ENCODE measurements at regions not wholly inside any gene's neighbourhood (a gene's known extent, or its start where the extent isn't known, plus 50 kb on each side); places are given as distances from the start of the nearest gene placed in this dataset.
A peak's percentile ranks its signal among the peaks of the same experiment; 100 is the strongest.

DNA sequence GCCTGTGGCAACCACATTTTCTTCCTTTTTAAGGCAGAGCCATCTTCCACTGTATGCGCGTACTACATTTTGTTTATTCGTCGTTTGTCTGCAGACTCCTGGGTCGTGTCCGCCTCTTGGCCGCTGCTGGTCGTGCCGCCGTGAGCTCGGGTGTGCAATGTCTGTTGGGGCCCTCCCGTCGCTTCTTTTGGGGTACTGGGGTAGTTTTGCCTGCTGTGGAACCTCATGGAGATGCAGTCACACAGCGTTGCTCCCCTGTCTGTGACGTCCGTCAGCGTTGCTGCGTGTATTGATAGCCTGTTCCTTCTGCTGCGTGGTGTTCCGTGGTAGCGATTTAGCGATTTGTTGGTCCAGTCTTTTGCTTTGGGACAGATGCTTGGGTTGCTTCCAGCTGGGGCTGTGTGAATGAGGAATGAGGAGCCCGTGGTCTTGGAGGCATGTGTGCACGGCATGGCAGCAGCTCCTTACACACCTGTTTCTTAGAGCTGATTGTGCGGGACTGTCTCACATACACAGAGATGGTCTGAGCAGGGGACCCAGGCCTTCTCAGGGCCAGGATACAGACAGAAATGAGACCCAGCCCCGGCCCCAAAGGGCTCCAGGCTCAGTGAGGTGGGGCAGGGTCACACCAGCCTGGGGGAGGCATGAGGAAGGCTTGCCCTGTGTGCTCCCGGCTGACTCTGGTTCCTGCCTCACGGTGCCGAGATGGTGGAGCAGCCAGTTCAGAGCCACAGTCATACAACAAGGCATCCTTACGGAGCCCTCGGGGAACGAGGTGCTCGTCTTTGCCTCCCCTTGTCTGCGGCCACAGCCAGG is 78.4 kb upstream of the GSE1 start (continued):
- TF ChIP-seq KDM5A (IDR thresholded peaks at IDR 0.05; ENCODE audit: borderline replicate concordance, low read length): no peak
- no peak for TF ChIP-seq AHDC1 (CRISPR knock-in tag; IDR thresholded peaks at IDR 0.05; ENCODE audit: borderline replicate concordance)
- peak; percentile 45; the same call in 1 of the 2 replicates for TF ChIP-seq SNAPC4 (CRISPR knock-in tag; IDR thresholded peaks at IDR 0.05)
- TF ChIP-seq, protein P1, sequence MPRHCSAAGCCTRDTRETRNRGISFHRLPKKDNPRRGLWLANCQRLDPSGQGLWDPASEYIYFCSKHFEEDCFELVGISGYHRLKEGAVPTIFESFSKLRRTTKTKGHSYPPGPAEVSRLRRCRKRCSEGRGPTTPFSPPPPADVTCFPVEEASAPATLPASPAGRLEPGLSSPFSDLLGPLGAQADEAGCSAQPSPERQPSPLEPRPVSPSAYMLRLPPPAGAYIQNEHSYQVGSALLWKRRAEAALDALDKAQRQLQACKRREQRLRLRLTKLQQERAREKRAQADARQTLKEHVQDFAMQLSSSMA (CRISPR knock-in tag; IDR thresholded peaks at IDR 0.05): no peak
- no peak for TF ChIP-seq TFAP4 (IDR thresholded peaks at IDR 0.05; ENCODE audit: borderline replicate concordance, low read depth)
- no peak for TF ChIP-seq ZNF280D (CRISPR knock-in tag; IDR thresholded peaks at IDR 0.05)
- peak; percentile 84; the same call in 1 of the 2 replicates for TF ChIP-seq ZNF891 (CRISPR knock-in tag; IDR thresholded peaks at IDR 0.05)
- TF ChIP-seq RORA (CRISPR knock-in tag; IDR thresholded peaks at IDR 0.05): no peak
- TF ChIP-seq ZNF18 (CRISPR knock-in tag; IDR thresholded peaks at IDR 0.05; ENCODE audit: insufficient replicate concordance): peak; percentile 37
